WTC11 (cell line): ENCODE measurements at regions not wholly inside any gene's neighbourhood (a gene's known extent, or its start where the extent isn't known, plus 50 kb on each side); places are given as distances from the start of the nearest gene placed in this dataset.

ENCODE experiments used
- ATAC-seq: fragments of 200-7000 bp; cut with Tn5 transposase; 2 replicates; pipeline ENCODE4 v1.10.0; 2021; ENCODE audit warnings: mild to moderate bottlenecking, moderate library complexity
- CTCF ChIA-PET: fragments of 300-600 bp; sonication (Branson Sonifier 250); formaldehyde crosslinking; loops from one replicate; lab custom pipeline; 2021; ENCODE audit warnings: antibody characterized with exemption; lab: Charles Lee
- POLR2A ChIA-PET: fragments of 350-600 bp; sonication (Branson Sonifier 250); formaldehyde crosslinking; loops from one replicate; lab custom pipeline; 2021; ENCODE audit warnings: antibody characterized with exemption; lab: Charles Lee
- DNase-seq: peaks from one replicate; pipeline ENCODE4 v3.0.0; 2021; ENCODE audit warnings: low spot score
- H3K27ac Mint-ChIP-seq: 2 replicates; pipeline ENCODE4 v1.8.0; 2021; ENCODE audit warnings: mixed read lengths
- H3K27me3 Mint-ChIP-seq: 2 replicates; pipeline ENCODE4 v1.8.0; 2021; ENCODE audit warnings: low read depth, mild to moderate bottlenecking, moderate library complexity, mixed read lengths
- H3K36me3 Mint-ChIP-seq: 2 replicates; pipeline ENCODE4 v1.8.0; 2021; ENCODE audit warnings: mixed read lengths
- H3K4me1 Mint-ChIP-seq: 2 replicates; pipeline ENCODE4 v1.8.0; 2022; ENCODE audit warnings: mixed read lengths
- H3K4me3 Mint-ChIP-seq: 2 replicates; pipeline ENCODE4 v1.8.0; 2021; ENCODE audit warnings: mild to moderate bottlenecking, moderate library complexity, mixed read lengths
- H3K9me3 Mint-ChIP-seq: 2 replicates; pipeline ENCODE4 v1.8.0; 2021; ENCODE audit warnings: mixed read lengths
- ATF2 ChIP-seq: sonication (generic); formaldehyde crosslinking; IDR thresholded peaks from 2 replicates; pipeline ENCODE4 v1.8.1; 2022; ENCODE audit warnings: low read depth, missing genetic modification reagents, borderline replicate concordance
- ATF6 ChIP-seq: sonication (generic); formaldehyde crosslinking; IDR thresholded peaks from 2 replicates; pipeline ENCODE4 v1.8.1; 2023; ENCODE audit warnings: mild to moderate bottlenecking, missing genetic modification reagents
- CDX4 ChIP-seq: fragments of 250-450 bp; sonication (Bioruptor Pico); IDR thresholded peaks from 2 replicates; pipeline ENCODE4 v1.9.0; 2021; ENCODE audit warnings: moderate library complexity, mild to moderate bottlenecking, inconsistent platforms, borderline replicate concordance
- CREB1 ChIP-seq: sonication (generic); formaldehyde crosslinking; IDR thresholded peaks from 2 replicates; pipeline ENCODE4 v1.8.0; 2023; ENCODE audit warnings: mild to moderate bottlenecking, missing genetic modification reagents
- E2F4 ChIP-seq: sonication (generic); formaldehyde crosslinking; IDR thresholded peaks from 2 replicates; pipeline ENCODE4 v1.8.1; 2022; ENCODE audit warnings: low read depth, mild to moderate bottlenecking, moderate library complexity, missing genetic modification reagents, borderline replicate concordance
- E2F5 ChIP-seq: sonication (generic); formaldehyde crosslinking; IDR thresholded peaks from 2 replicates; pipeline ENCODE4 v1.8.1; 2022; ENCODE audit warnings: mild to moderate bottlenecking, moderate library complexity, missing genetic modification reagents
- IRF2 ChIP-seq: sonication (generic); formaldehyde crosslinking; IDR thresholded peaks from 2 replicates; pipeline ENCODE4 v1.8.0; 2022; ENCODE audit warnings: low read depth, missing genetic modification reagents, borderline replicate concordance
- NFE2L1 ChIP-seq: sonication (generic); formaldehyde crosslinking; IDR thresholded peaks from 2 replicates; pipeline ENCODE4 v1.8.1; 2023; ENCODE audit warnings: missing genetic modification reagents
- NFYB ChIP-seq: sonication (generic); formaldehyde crosslinking; conservative IDR thresholded peaks from 2 replicates; pipeline ENCODE4 v1.8.0; 2022; ENCODE audit warnings: low read depth, missing genetic modification reagents
- USF1 ChIP-seq: sonication (generic); formaldehyde crosslinking; IDR thresholded peaks from 2 replicates; pipeline ENCODE4 v1.8.0; 2022; ENCODE audit warnings: mild to moderate bottlenecking, missing genetic modification reagents
- ZNF121 ChIP-seq: sonication (generic); formaldehyde crosslinking; IDR thresholded peaks from 2 replicates; pipeline ENCODE4 v1.8.0; 2023; ENCODE audit warnings: missing genetic modification reagents
- ZNF232 ChIP-seq: sonication (generic); formaldehyde crosslinking; IDR thresholded peaks from 2 replicates; pipeline ENCODE4 v1.8.0; 2022; ENCODE audit warnings: mild to moderate bottlenecking, missing genetic modification reagents
- ZNF396 ChIP-seq: fragments of 250-450 bp; sonication (Bioruptor Pico); IDR thresholded peaks from 2 replicates; pipeline ENCODE4 v1.8.0; 2021; ENCODE audit warnings: mild to moderate bottlenecking, moderate library complexity, borderline replicate concordance
- TF ChIP-seq, protein P1 (sequence below): sonication (generic); formaldehyde crosslinking; IDR thresholded peaks from 2 replicates; pipeline ENCODE4 v1.8.0; 2023; ENCODE audit warnings: missing genetic modification reagents
- TF ChIP-seq, protein P2 (sequence below): sonication (generic); formaldehyde crosslinking; conservative IDR thresholded peaks from 2 replicates; pipeline ENCODE4 v1.8.1; 2023; ENCODE audit warnings: mild to moderate bottlenecking, low read depth, missing genetic modification reagents, moderate library complexity
- TF ChIP-seq, protein P3 (sequence below): fragments of 250-450 bp; sonication (Bioruptor Pico); IDR thresholded peaks from 2 replicates; pipeline ENCODE4 v1.8.0; 2021; ENCODE audit warnings: mild to moderate bottlenecking
- TF ChIP-seq, protein P4 (sequence below): sonication (generic); formaldehyde crosslinking; IDR thresholded peaks from 2 replicates; pipeline ENCODE4 v1.8.1; 2023; ENCODE audit warnings: mild to moderate bottlenecking, missing genetic modification reagents, borderline replicate concordance

DNA sequence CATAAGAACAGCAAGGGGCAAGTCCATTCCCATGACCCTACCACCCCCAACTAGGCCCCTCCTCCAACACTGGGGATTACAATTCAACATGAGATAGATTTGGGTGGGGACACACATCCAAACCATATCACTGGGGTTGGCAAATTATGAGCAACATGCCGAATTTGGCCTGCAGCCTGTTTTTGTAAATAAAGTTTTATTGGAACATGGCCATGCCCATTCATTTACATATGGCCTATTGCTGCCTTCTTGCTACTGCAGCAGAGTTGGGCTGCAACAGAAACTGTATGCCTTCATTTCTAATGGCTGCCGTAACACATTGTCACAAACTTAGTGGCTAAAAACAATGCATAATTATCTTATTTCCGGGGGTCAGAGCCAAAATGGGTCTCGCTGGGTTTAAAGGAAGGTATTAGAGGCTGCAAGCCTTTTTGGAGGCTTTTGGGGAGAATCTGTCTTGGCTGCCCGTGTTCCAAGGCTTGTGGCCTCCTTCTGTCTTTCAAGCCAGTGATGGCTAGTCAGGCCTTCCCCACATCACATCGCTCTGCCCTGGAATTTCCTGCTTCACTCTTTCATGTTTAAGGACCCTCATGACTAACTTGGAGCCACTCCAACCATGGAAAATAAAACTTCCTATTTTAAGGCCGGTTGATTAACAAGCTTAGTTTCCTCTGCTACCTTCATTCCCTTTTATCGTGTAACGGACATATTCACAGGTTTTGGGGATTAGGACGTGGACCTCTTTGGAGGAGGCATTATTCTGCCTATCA is 428.5 kb upstream of the PROK2 start:
- H3K4me3 Mint-ChIP-seq: no peak overlapping the region
- H3K36me3 Mint-ChIP-seq: no peaks in the 10 kb centered on the region
- no peaks in the 10 kb centered on the region for H3K27me3 Mint-ChIP-seq
- no peak overlapping the region for H3K27ac Mint-ChIP-seq
- no peak for ATAC-seq
- TF ChIP-seq CDX4 (CRISPR knock-in tag) (no peak), E2F5 (CRISPR knock-in tag) (no peak), USF1 (CRISPR knock-in tag) (no peak), ATF2 (CRISPR knock-in tag) (no peak)
- TF ChIP-seq, protein P1, sequence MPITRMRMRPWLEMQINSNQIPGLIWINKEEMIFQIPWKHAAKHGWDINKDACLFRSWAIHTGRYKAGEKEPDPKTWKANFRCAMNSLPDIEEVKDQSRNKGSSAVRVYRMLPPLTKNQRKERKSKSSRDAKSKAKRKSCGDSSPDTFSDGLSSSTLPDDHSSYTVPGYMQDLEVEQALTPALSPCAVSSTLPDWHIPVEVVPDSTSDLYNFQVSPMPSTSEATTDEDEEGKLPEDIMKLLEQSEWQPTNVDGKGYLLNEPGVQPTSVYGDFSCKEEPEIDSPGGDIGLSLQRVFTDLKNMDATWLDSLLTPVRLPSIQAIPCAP (CRISPR knock-in tag): no peak
- TF ChIP-seq, protein P2, sequence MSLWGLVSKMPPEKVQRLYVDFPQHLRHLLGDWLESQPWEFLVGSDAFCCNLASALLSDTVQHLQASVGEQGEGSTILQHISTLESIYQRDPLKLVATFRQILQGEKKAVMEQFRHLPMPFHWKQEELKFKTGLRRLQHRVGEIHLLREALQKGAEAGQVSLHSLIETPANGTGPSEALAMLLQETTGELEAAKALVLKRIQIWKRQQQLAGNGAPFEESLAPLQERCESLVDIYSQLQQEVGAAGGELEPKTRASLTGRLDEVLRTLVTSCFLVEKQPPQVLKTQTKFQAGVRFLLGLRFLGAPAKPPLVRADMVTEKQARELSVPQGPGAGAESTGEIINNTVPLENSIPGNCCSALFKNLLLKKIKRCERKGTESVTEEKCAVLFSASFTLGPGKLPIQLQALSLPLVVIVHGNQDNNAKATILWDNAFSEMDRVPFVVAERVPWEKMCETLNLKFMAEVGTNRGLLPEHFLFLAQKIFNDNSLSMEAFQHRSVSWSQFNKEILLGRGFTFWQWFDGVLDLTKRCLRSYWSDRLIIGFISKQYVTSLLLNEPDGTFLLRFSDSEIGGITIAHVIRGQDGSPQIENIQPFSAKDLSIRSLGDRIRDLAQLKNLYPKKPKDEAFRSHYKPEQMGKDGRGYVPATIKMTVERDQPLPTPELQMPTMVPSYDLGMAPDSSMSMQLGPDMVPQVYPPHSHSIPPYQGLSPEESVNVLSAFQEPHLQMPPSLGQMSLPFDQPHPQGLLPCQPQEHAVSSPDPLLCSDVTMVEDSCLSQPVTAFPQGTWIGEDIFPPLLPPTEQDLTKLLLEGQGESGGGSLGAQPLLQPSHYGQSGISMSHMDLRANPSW: no peak
- TF ChIP-seq, all 79 proteins: peak for 0
- POLR2A ChIA-PET: interaction anchor here (0.6 kb wide), 1 partner anchor 15 kb away, joined by 7 read pairs; no protein-coding TSS in a partner anchor
- peaks cover 10% of the 10 kb centered on the region; the same call in 1 of the 2 replicates for H3K9me3 Mint-ChIP-seq
- H3K4me1 Mint-ChIP-seq: peaks cover 10% of the 10 kb centered on the region; the same call in 1 of the 2 replicates
- no peak for DNase-seq
- CTCF ChIA-PET: no interaction called here

GRCh38 chr3:72212396-72212795 is 427.4 kb upstream of the PROK2 start:
- Mint-ChIP-seq H3K4me3 (no peak overlapping the region), H3K27ac (no peak overlapping the region), H3K4me1 (peaks cover 10% of the 10 kb centered on the region; the same call in 1 of the 2 replicates), H3K27me3 (no peaks in the 10 kb centered on the region), H3K36me3 (no peaks in the 10 kb centered on the region), H3K9me3 (peaks cover 8% of the 10 kb centered on the region; the same call in 1 of the 2 replicates)
- ChIA-PET CTCF (no interaction called here), POLR2A (no interaction called here)
- DNase-seq (no peak), ATAC-seq (no peak)
- TF ChIP-seq NFYB (CRISPR knock-in tag) (no peak), CREB1 (CRISPR knock-in tag) (no peak), IRF2 (no peak), ZNF232 (CRISPR knock-in tag) (no peak), ZNF121 (no peak), ATF6 (CRISPR knock-in tag) (no peak), ZNF396 (CRISPR knock-in tag) (no peak), NFE2L1 (CRISPR knock-in tag) (no peak), E2F4 (CRISPR knock-in tag) (no peak)
- TF ChIP-seq, protein P3, sequence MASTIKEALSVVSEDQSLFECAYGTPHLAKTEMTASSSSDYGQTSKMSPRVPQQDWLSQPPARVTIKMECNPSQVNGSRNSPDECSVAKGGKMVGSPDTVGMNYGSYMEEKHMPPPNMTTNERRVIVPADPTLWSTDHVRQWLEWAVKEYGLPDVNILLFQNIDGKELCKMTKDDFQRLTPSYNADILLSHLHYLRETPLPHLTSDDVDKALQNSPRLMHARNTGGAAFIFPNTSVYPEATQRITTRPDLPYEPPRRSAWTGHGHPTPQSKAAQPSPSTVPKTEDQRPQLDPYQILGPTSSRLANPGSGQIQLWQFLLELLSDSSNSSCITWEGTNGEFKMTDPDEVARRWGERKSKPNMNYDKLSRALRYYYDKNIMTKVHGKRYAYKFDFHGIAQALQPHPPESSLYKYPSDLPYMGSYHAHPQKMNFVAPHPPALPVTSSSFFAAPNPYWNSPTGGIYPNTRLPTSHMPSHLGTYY (CRISPR knock-in tag): no peak
- TF ChIP-seq, protein P4, sequence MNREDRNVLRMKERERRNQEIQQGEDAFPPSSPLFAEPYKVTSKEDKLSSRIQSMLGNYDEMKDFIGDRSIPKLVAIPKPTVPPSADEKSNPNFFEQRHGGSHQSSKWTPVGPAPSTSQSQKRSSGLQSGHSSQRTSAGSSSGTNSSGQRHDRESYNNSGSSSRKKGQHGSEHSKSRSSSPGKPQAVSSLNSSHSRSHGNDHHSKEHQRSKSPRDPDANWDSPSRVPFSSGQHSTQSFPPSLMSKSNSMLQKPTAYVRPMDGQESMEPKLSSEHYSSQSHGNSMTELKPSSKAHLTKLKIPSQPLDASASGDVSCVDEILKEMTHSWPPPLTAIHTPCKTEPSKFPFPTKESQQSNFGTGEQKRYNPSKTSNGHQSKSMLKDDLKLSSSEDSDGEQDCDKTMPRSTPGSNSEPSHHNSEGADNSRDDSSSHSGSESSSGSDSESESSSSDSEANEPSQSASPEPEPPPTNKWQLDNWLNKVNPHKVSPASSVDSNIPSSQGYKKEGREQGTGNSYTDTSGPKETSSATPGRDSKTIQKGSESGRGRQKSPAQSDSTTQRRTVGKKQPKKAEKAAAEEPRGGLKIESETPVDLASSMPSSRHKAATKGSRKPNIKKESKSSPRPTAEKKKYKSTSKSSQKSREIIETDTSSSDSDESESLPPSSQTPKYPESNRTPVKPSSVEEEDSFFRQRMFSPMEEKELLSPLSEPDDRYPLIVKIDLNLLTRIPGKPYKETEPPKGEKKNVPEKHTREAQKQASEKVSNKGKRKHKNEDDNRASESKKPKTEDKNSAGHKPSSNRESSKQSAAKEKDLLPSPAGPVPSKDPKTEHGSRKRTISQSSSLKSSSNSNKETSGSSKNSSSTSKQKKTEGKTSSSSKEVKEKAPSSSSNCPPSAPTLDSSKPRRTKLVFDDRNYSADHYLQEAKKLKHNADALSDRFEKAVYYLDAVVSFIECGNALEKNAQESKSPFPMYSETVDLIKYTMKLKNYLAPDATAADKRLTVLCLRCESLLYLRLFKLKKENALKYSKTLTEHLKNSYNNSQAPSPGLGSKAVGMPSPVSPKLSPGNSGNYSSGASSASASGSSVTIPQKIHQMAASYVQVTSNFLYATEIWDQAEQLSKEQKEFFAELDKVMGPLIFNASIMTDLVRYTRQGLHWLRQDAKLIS: no peak
